ENCODE measurements at regions not wholly inside any gene's neighbourhood (a gene's known extent, or its start where the extent isn't known, plus 50 kb on each side); places are given as distances from the start of the nearest gene placed in this dataset.

DNA sequence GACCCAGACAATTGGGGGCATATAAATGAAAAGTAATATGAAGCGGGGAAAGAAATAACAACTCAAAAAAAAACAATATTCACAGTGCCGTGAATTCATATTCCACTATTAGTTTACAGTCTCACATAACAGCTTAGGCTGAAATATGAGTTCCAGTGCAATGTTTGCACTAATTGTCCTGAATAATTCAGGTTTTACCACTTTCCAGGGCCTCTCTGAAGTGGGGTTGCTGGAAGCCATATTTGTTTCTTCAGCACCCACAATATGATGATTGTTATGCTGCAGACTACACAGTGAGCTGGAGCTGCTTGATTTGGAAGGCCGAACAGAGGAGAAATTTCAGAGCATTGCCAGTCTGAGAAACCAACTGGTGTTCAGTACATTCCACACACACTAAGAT is 894.5 kb upstream of the ACVR2A start:
- no peaks in the 10 kb centered on the region for H3K4me1 Mint-ChIP-seq
- H3K9me3 Mint-ChIP-seq: no peaks in the 10 kb centered on the region
- no peaks in the 10 kb centered on the region for H3K36me3 Mint-ChIP-seq
- no peak overlapping the region for H3K27ac Mint-ChIP-seq
- no peak overlapping the region for H3K4me3 Mint-ChIP-seq
- peaks cover 1% of the 10 kb centered on the region for H3K27me3 Mint-ChIP-seq

- no peak overlapping the region for H3K27ac Mint-ChIP-seq
- no peaks in the 10 kb centered on the region for H3K36me3 Mint-ChIP-seq
- H3K4me1 Mint-ChIP-seq: no peaks in the 10 kb centered on the region
- no peak overlapping the region for H3K4me3 Mint-ChIP-seq
- H3K27me3 Mint-ChIP-seq: peaks cover 1% of the 10 kb centered on the region
- H3K9me3 Mint-ChIP-seq: no peaks in the 10 kb centered on the region
These were observed 895.4 kb upstream of the ACVR2A start for GRCh38 chr2:146949400-146949799.

- Mint-ChIP-seq H3K36me3 (no peaks in the 10 kb centered on the region), H3K27ac (no peak overlapping the region), H3K4me1 (no peaks in the 10 kb centered on the region), H3K9me3 (no peaks in the 10 kb centered on the region), H3K27me3 (no peaks in the 10 kb centered on the region), H3K4me3 (no peak overlapping the region)
These were observed 900.2 kb upstream of the ACVR2A start for GRCh38 chr2:146944601-146945000.

DNA sequence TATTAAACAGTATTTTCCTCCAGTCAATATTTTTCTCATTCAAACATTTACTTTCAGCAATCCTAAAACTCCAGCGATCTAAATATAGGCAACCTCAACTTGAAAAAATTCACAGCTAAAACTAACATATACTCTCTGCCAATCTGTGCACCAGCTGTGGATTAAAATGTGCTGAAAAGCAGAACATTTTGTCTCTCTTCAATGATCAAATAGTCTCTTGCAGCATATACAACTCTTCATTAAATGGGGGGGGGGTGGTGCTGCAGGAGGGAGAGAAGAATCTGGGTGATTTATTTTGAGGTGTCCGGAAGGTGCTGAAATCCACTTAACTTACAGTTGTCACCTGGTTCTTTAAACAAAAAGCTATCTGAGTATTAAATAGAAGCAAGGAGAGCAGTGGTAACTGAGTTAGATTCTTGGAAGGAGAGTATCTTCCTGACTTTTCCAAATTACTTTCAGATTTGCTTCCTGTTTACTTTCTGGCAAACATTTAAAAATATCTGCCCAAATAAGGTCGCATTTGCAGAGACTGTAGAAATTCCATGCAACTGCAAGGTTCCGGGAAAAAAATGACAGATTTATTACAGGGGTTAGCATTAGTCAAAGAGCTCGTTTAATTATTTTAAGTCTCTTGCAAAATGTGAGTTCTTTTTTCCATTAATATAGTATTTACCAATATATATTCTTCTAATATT is 904.7 kb upstream of the ACVR2A start:
- H3K9me3 Mint-ChIP-seq: peaks cover 9% of the 10 kb centered on the region
- H3K27me3 Mint-ChIP-seq: no peaks in the 10 kb centered on the region
- no peaks in the 10 kb centered on the region for H3K4me1 Mint-ChIP-seq
- H3K4me3 Mint-ChIP-seq: no peak overlapping the region
- H3K36me3 Mint-ChIP-seq: no peaks in the 10 kb centered on the region
- no peak overlapping the region for H3K27ac Mint-ChIP-seq

GRCh38 chr2:146934921-146935320 is 909.9 kb upstream of the ACVR2A start:
- Mint-ChIP-seq H3K4me1 (no peaks in the 10 kb centered on the region), H3K36me3 (no peaks in the 10 kb centered on the region), H3K4me3 (no peak overlapping the region)

DNA sequence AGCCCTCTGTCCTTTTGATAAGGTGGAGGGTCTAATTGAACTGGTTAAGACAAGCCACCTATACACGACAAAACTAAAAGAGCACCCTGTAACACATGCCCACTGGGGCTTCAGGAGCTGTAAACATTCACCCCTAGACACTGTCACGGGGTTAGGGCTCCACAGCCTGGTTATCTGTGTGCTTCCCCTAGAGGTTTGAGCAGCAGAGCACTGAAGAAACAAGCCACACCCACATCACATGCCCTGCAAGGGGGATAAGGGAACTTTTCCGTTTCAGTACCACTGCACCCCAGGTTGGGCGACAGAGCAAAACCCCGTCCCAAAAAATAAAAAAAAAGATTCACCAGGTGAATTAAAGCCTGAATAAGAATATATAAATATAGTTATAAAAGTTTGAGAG is 913.7 kb upstream of the ACVR2A start:
- H3K4me1 Mint-ChIP-seq: no peaks in the 10 kb centered on the region
- no peak overlapping the region for H3K27ac Mint-ChIP-seq
- H3K27me3 Mint-ChIP-seq: peaks cover 1% of the 10 kb centered on the region
- peaks cover 7% of the 10 kb centered on the region for H3K9me3 Mint-ChIP-seq
- H3K36me3 Mint-ChIP-seq: no peaks in the 10 kb centered on the region
- no peak overlapping the region for H3K4me3 Mint-ChIP-seq

More at GRCh38 chr2:146934921-146935320, 909.9 kb upstream of the ACVR2A start:
- Mint-ChIP-seq H3K27ac (no peak overlapping the region), H3K27me3 (peaks cover 1% of the 10 kb centered on the region), H3K9me3 (peaks cover 14% of the 10 kb centered on the region)

DNA sequence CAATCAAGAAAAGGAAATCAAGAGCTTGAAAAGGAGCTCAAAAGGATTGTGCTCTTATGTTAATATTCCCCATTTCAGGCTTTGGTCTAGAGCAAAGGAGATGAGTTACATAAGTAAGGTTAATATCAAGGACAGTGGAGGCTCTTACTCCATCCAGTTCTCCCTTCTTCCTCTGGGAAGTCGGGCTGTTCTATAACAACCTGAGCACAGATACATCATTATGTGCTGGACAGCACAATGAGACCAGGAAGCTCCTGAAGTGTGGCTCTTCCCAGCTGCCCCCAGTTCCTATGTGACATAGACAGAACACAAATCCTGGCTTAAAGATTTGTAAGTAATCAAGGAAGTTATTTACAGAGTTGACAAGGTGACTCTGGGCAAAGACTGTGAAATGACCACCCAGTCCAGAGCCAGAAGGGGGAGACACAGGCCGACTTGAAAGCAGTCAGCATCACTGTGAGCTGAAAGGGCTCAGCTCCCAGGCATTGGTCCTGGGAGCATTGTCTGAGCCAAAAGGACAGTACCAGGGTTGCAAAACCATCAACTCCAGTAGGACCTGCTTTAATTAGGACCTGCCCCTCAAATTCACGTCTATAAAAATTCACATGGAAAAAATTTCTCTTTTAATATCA is 917.6 kb upstream of the ACVR2A start:
- Mint-ChIP-seq H3K4me1 (no peaks in the 10 kb centered on the region), H3K36me3 (no peaks in the 10 kb centered on the region), H3K9me3 (no peaks in the 10 kb centered on the region), H3K27ac (no peak overlapping the region), H3K27me3 (peaks cover 4% of the 10 kb centered on the region), H3K4me3 (no peak overlapping the region)

DNA sequence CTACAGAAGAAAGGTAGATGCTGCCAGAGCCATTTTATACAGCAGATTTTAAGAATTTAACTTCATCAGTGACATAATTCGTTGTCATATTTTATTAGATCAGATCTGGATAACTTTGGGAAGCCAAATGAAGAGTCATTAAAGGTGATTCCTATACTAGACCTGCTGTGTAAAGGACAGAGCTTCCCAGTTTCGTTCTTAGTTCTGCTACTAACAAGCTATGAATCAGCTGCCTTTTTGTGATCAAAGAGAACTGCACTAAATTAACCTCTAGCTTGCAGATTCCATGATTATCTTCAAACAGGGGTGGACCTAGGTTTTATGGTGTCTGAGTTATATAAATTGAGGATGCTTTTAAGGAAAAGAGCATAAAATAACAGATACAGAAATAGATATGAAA is 926.5 kb upstream of the ACVR2A start:
- H3K27me3 Mint-ChIP-seq: peaks cover 3% of the 10 kb centered on the region
- H3K27ac Mint-ChIP-seq: no peak overlapping the region
- H3K4me3 Mint-ChIP-seq: no peak overlapping the region
- no peaks in the 10 kb centered on the region for H3K4me1 Mint-ChIP-seq
- no peaks in the 10 kb centered on the region for H3K36me3 Mint-ChIP-seq
- no peaks in the 10 kb centered on the region for H3K9me3 Mint-ChIP-seq

GRCh38 chr2:146917431-146918042 is 927.3 kb upstream of the ACVR2A start:
- H3K27me3 Mint-ChIP-seq: peaks cover 2% of the 10 kb centered on the region
- H3K4me3 Mint-ChIP-seq: no peak overlapping the region
- no peaks in the 10 kb centered on the region for H3K36me3 Mint-ChIP-seq
- H3K4me1 Mint-ChIP-seq: no peaks in the 10 kb centered on the region
- H3K27ac Mint-ChIP-seq: no peak overlapping the region
- H3K9me3 Mint-ChIP-seq: no peaks in the 10 kb centered on the region

DNA sequence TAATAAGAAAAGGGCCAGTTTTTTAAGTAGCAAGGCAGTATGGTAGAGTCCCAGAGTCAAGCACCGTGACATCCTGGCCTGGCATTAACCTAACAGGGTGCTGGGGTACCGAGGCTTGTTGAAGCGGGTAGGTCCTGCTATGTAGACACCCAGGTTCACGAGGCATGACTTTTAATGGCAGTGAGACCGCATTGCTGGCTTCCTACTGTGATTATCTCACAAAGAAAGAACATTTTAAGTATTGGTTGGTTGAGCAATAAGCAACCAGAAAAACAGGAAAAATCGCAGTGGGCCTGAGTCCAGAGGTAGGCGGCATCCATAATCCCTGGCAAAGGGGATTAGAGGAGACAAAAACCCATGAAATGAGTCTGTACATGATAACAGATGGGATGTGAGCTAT is 927.9 kb upstream of the ACVR2A start:
- no peak overlapping the region for H3K27ac Mint-ChIP-seq
- peaks cover 2% of the 10 kb centered on the region for H3K27me3 Mint-ChIP-seq
- no peaks in the 10 kb centered on the region for H3K36me3 Mint-ChIP-seq
- peaks cover 5% of the 10 kb centered on the region for H3K9me3 Mint-ChIP-seq
- H3K4me3 Mint-ChIP-seq: no peak overlapping the region
- no peaks in the 10 kb centered on the region for H3K4me1 Mint-ChIP-seq

DNA sequence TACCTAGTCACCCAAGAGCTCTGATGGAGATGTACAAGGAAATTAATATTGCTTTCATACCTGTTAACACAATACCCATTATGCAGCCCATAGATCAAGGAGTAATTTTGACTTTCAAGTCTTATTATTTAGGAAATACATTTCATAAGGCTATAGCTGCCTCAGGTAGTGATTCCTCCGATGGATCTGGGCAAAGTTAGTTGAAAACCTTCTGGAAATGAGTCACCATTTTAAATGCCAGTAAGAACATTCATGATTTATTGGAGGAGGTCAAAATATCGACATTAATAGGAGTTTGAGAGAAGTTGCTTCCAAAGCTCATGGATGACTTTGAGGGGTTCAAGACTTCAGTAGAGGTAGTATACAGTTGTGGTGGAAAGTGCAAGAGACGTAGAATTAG is 931.4 kb upstream of the ACVR2A start:
- no peaks in the 10 kb centered on the region for H3K27me3 Mint-ChIP-seq
- H3K36me3 Mint-ChIP-seq: no peaks in the 10 kb centered on the region
- no peaks in the 10 kb centered on the region for H3K4me1 Mint-ChIP-seq
- H3K9me3 Mint-ChIP-seq: peaks cover 5% of the 10 kb centered on the region
- H3K4me3 Mint-ChIP-seq: no peak overlapping the region
- H3K27ac Mint-ChIP-seq: no peak overlapping the region

DNA sequence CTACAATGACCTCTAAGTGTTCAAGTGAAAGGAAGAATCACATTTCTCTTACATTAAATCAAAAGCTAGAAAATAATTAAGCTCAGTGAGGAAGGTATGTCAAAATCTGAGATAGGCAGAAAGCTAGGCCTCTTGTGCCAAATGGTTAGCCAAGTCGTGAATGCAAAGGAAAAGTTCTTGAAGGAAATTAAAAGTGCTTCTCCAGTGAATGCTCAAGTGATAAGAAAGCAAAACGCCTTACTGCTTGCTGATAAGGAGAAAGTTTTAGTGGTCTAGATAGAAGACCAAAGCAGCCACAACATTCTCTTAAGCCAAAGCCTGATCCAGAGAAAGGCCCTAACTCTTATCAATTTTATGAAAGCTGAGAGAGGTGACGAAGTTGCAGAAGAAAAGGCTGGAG is 932.3 kb upstream of the ACVR2A start:
- no peak overlapping the region for H3K27ac Mint-ChIP-seq
- no peaks in the 10 kb centered on the region for H3K4me1 Mint-ChIP-seq
- peaks cover 5% of the 10 kb centered on the region for H3K9me3 Mint-ChIP-seq
- H3K36me3 Mint-ChIP-seq: no peaks in the 10 kb centered on the region
- no peak overlapping the region for H3K4me3 Mint-ChIP-seq
- peaks cover 1% of the 10 kb centered on the region for H3K27me3 Mint-ChIP-seq

GRCh38 chr2:146908776-146909175 is 936.1 kb upstream of the ACVR2A start:
- Mint-ChIP-seq H3K4me3 (no peak overlapping the region), H3K9me3 (peaks cover 5% of the 10 kb centered on the region), H3K27me3 (peaks cover 1% of the 10 kb centered on the region), H3K27ac (no peak overlapping the region), H3K4me1 (no peaks in the 10 kb centered on the region), H3K36me3 (no peaks in the 10 kb centered on the region)

DNA sequence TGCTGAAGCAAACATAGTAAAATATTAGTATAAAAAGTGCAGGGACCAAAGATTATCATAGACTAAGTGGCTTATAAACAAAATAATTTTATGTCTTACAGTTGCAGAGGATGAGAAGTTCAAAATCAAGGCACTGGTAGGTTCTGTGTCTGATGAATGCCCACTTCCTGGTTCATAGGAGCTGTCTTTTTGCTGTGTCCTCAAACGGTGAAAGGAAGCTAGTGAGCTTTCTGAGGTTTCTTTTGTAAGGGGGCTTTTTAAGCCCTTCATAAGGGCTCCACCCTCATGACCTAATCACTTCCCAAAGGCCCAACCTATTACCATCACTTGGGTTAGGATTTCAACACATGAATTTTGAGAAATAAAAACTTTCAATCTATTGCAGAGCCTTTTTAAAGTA is 946.7 kb upstream of the ACVR2A start:
- H3K4me3 Mint-ChIP-seq: no peak overlapping the region
- H3K36me3 Mint-ChIP-seq: no peaks in the 10 kb centered on the region
- H3K4me1 Mint-ChIP-seq: no peaks in the 10 kb centered on the region
- H3K27me3 Mint-ChIP-seq: no peaks in the 10 kb centered on the region
- no peaks in the 10 kb centered on the region for H3K9me3 Mint-ChIP-seq
- no peak overlapping the region for H3K27ac Mint-ChIP-seq

DNA sequence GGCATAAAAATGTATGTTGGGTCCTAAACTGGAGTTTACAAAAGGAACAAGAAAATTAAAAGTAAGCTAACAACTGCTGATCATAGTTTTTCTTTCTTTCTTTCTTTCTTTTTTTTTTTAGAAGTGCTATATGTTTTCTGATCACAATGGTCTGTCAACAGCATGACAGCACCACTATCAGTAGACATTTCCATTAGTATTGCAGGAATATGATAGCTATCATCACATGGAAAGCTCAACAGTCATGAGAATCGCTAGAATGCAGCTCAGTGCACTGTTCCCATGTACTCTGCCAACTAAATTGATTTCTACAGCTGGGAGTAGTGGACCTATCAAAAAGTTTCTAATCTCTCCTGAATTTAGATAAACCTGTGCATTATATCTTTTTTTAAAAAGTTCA is 950.3 kb upstream of the ACVR2A start:
- H3K4me1 Mint-ChIP-seq: no peaks in the 10 kb centered on the region
- no peak overlapping the region for H3K27ac Mint-ChIP-seq
- no peaks in the 10 kb centered on the region for H3K9me3 Mint-ChIP-seq
- no peak overlapping the region for H3K4me3 Mint-ChIP-seq
- H3K36me3 Mint-ChIP-seq: no peaks in the 10 kb centered on the region
- H3K27me3 Mint-ChIP-seq: no peaks in the 10 kb centered on the region

DNA sequence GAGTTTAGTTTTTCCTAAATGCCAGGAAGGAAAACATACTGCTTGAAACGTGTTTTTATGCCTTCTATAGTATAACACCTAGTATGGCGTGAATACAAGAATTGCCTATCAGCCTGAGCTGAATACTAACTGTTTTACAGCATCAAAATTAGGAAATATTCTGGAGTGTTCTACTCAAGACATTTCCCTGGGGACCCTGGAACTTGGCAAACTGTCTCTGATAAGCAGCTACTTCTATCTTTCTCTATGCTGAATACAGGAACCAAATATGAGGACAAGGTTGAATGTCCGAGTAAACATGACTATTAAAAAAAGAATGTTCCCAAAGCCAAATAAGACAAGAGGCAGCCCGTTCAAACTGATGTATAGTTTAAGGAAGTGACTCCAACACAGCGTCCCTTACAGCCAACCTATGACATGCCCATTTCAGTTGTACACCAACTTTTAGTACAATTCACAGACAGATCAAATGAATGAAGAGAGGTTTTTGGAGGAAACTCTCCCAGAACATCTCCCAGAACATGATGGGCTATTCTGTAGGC is 951.3 kb upstream of the ACVR2A start:
- Mint-ChIP-seq H3K4me1 (no peaks in the 10 kb centered on the region), H3K4me3 (no peak overlapping the region), H3K27me3 (no peaks in the 10 kb centered on the region), H3K9me3 (no peaks in the 10 kb centered on the region), H3K36me3 (no peaks in the 10 kb centered on the region), H3K27ac (no peak overlapping the region)

Measured in activated naive CD4-positive, alpha-beta T cell treated with anti-CD3 and anti-CD28 coated beads, Interleukin-2, amount 50 U/mL, for 24 hours (primary cell).